ENCODE measurements at regions not wholly inside any gene's neighbourhood (a gene's known extent, or its start where the extent isn't known, plus 50 kb on each side); places are given as distances from the start of the nearest gene placed in this dataset.
A peak's percentile ranks its signal among the peaks of the same experiment; 100 is the strongest.

GRCh38 chr12:24423611-24424010 lies 474.1 kb upstream of the SOX5 start:
- H3K4me3 ChIP-seq (ENCODE audit: low read depth, low read length), result no peak overlapping the region
- in situ Hi-C loops (cut with HindIII; ENCODE audit: low sequenced_read_pairs), result no loop called here
- no peak for TF ChIP-seq CTCF (IDR thresholded peaks at IDR 0.05; ENCODE audit: low read depth, low read length)
- DNase-seq (ENCODE audit: low read depth, low spot score), result no peak

GRCh38 chr12:24421759-24422158 lies 472.3 kb upstream of the SOX5 start:
- in situ Hi-C loops (cut with HindIII; ENCODE audit: low sequenced_read_pairs), result no loop called here
- TF ChIP-seq CTCF (IDR thresholded peaks at IDR 0.05; ENCODE audit: low read depth, low read length), result no peak
- DNase-seq (ENCODE audit: low read depth, low spot score), result no peak
- no peak overlapping the region for H3K4me3 ChIP-seq (ENCODE audit: low read depth, low read length)

GRCh38 chr12:24418157-24418556 lies 468.7 kb upstream of the SOX5 start:
- no peak for TF ChIP-seq CTCF (IDR thresholded peaks at IDR 0.05; ENCODE audit: low read depth, low read length)
- in situ Hi-C loops (cut with HindIII; ENCODE audit: low sequenced_read_pairs), result no loop called here
- peak; percentile 16 for DNase-seq (ENCODE audit: low read depth, low spot score)
- H3K4me3 ChIP-seq (ENCODE audit: low read depth, low read length), result no peak overlapping the region

- in situ Hi-C loops (cut with HindIII; ENCODE audit: low sequenced_read_pairs), result no loop called here
- H3K4me3 ChIP-seq (ENCODE audit: low read depth, low read length), result no peak overlapping the region
- TF ChIP-seq CTCF (IDR thresholded peaks at IDR 0.05; ENCODE audit: low read depth, low read length), result no peak
- DNase-seq (ENCODE audit: low read depth, low spot score), result no peak
Measured at GRCh38 chr12:24416423-24417109, 467.1 kb upstream of the SOX5 start.

GRCh38 chr12:24415934-24416333 lies 466.5 kb upstream of the SOX5 start:
- H3K4me3 ChIP-seq (ENCODE audit: low read depth, low read length), result no peak overlapping the region
- DNase-seq (ENCODE audit: low read depth, low spot score), result no peak
- no peak for TF ChIP-seq CTCF (IDR thresholded peaks at IDR 0.05; ENCODE audit: low read depth, low read length)
- in situ Hi-C loops (cut with HindIII; ENCODE audit: low sequenced_read_pairs), result no loop called here

- in situ Hi-C loops (cut with HindIII; ENCODE audit: low sequenced_read_pairs), result no loop called here
- H3K4me3 ChIP-seq (ENCODE audit: low read depth, low read length), result no peak overlapping the region
- DNase-seq (ENCODE audit: low read depth, low spot score), result no peak
- TF ChIP-seq CTCF (IDR thresholded peaks at IDR 0.05; ENCODE audit: low read depth, low read length), result no peak
Measured at GRCh38 chr12:24414480-24414879, 465.0 kb upstream of the SOX5 start.

Measured in astrocyte of the spinal cord (primary cell).